Prostate gland (tissue), 2 donors: ENCODE measurements at regions not wholly inside any gene's neighbourhood (a gene's known extent, or its start where the extent isn't known, plus 50 kb on each side); places are given as distances from the start of the nearest gene placed in this dataset.

Source experiments
- DNase-seq: peaks from one replicate; pipeline ENCODE4 v3.0.0-alpha.2; 2019; ENCODE audit warnings: low spot score
- H3K27ac ChIP-seq, 2 donors: fragments of 200-600 bp; sonication (generic); 2 replicates each; pipeline ENCODE4 v1.5.1; 2017 to 2019
- H3K27me3 ChIP-seq: fragments of 200-600 bp; sonication (generic); replicated peaks from 2 replicates; pipeline ENCODE4 v1.5.1; 2019; ENCODE audit not compliant: insufficient read depth
- H3K36me3 ChIP-seq, 2 donors: fragments of 200-600 bp; sonication (generic); 1 replicate in 1 of 2; 2 replicates in 1 of 2; pipeline versions ENCODE4 v1.5.1 to v1.8.1; 2017 to 2019
- H3K4me1 ChIP-seq: fragments of 200-600 bp; sonication (generic); replicated peaks from 2 replicates; pipeline ENCODE4 v1.5.1; 2019
- H3K4me3 ChIP-seq, 2 donors: fragments of 200-600 bp; sonication (generic); 2 replicates each; pipeline ENCODE4 v1.5.1; 2017 to 2019
- H3K9me3 ChIP-seq: fragments of 200-600 bp; sonication (generic); 2 replicates; pipeline ENCODE4 v1.5.1; 2017
- CTCF ChIP-seq, 4 experiments: fragments of 200-600 bp in 2 of 4; fragments of 450-650 bp in 2 of 4; sonication (generic) in 2 of 4; IDR thresholded peaks; 1 replicate in 3 of 4; 2 replicates in 1 of 4; pipeline ENCODE4 v1.5.1; 2016 to 2019; ENCODE audit warnings: antibody characterized with exemption in 4 of 4, mild to moderate bottlenecking in 2 of 4, moderate library complexity in 2 of 4
- POLR2A ChIP-seq: fragments of 450-650 bp; IDR thresholded peaks from one replicate; pipeline ENCODE4 v1.6.1; 2016; ENCODE audit warnings: antibody characterized with exemption, mild to moderate bottlenecking
- POLR2AphosphoS5 ChIP-seq: sonication (generic); formaldehyde crosslinking; IDR thresholded peaks from one replicate; pipeline ENCODE4 v1.6.1; 2017; ENCODE audit warnings: antibody characterized with exemption
- WGBS: methylation state at CpG from one replicate; pipeline ENCODE4 v1.1.5; 2018; 5-methylcytosine and 5-hydroxymethylcytosine counted together
- intact Hi-C: fragments of 100-400 bp; cut with DNase I; formaldehyde crosslinking; loops from one replicate; pipeline ENCODE4 v1.14.2; 2022

GRCh38 chr3:55413236-55413635 lies 73.9 kb downstream of the WNT5A start:
- no peaks in the 10 kb centered on the region for H3K4me1 ChIP-seq
- no peak for DNase-seq
- no peaks in the 10 kb centered on the region for H3K9me3 ChIP-seq
- H3K27ac ChIP-seq = no peak overlapping the region
- H3K4me3 ChIP-seq = no peak overlapping the region
- H3K36me3 ChIP-seq = no peaks in the 10 kb centered on the region
- intact Hi-C loops = no loop called here
- no peak for TF ChIP-seq POLR2A
- TF ChIP-seq POLR2AphosphoS5 = no peak
- no peak for TF ChIP-seq CTCF (IDR thresholded peaks at IDR 0.05)
- WGBS = 97% methylated on average over 7 of the region's 7 CpGs
- H3K27me3 ChIP-seq = no peaks in the 10 kb centered on the region

- Histone ChIP-seq H3K9me3 (no peaks in the 10 kb centered on the region), H3K27me3 (no peaks in the 10 kb centered on the region), H3K4me3 (no peak overlapping the region), H3K36me3 (no peaks in the 10 kb centered on the region), H3K4me1 (no peaks in the 10 kb centered on the region), H3K27ac (no peak overlapping the region)
- intact Hi-C loops = no loop called here
- DNase-seq = no peak
- 92% methylated on average over 4 of the region's 4 CpGs for WGBS
- TF ChIP-seq CTCF (IDR thresholded peaks at IDR 0.05) = no peak
- no peak for TF ChIP-seq POLR2AphosphoS5
- TF ChIP-seq POLR2A = no peak
These were observed 74.6 kb downstream of the WNT5A start for GRCh38 chr3:55412545-55412944.

DNA sequence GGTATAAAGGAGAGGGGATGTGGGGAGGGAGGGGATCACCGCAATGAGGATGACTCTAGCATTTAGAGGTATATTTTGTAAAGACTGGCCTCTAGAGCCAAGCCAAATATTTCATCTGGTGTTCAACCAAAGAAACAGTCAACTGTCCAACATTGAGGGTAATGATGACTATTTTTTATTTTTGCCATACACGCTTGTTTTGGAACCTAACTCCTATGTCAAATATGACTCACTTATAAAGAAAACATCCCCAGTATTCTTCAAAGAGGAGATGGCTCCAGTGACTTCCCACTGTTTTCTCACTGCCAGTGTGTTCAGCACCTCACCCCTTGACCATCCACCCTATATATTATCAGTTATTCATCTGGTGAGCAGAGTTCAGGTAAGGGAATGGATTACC lies 77.3 kb downstream of the WNT5A start:
- Histone ChIP-seq H3K27me3 (no peaks in the 10 kb centered on the region), H3K9me3 (no peaks in the 10 kb centered on the region), H3K4me1 (no peaks in the 10 kb centered on the region), H3K4me3 (no peak overlapping the region), H3K36me3 (no peaks in the 10 kb centered on the region), H3K27ac (no peak overlapping the region)
- TF ChIP-seq POLR2A (no peak), CTCF (IDR thresholded peaks at IDR 0.05) (no peak), POLR2AphosphoS5 (no peak)
- WGBS = 97% methylated on average over 2 of the region's 2 CpGs
- DNase-seq = no peak
- intact Hi-C loops = no loop called here

GRCh38 chr3:55408193-55408826 lies 78.8 kb downstream of the WNT5A start:
- intact Hi-C loops = no loop called here
- H3K27me3 ChIP-seq = no peaks in the 10 kb centered on the region
- H3K4me1 ChIP-seq = no peaks in the 10 kb centered on the region
- H3K4me3 ChIP-seq = no peak overlapping the region
- H3K9me3 ChIP-seq = no peaks in the 10 kb centered on the region
- no peak overlapping the region for H3K27ac ChIP-seq
- DNase-seq = no peak
- TF ChIP-seq CTCF (IDR thresholded peaks at IDR 0.05) (no peak), POLR2AphosphoS5 (no peak), POLR2A (no peak)
- H3K36me3 ChIP-seq = no peaks in the 10 kb centered on the region
- 86% methylated on average over 3 of the region's 3 CpGs for WGBS

DNA sequence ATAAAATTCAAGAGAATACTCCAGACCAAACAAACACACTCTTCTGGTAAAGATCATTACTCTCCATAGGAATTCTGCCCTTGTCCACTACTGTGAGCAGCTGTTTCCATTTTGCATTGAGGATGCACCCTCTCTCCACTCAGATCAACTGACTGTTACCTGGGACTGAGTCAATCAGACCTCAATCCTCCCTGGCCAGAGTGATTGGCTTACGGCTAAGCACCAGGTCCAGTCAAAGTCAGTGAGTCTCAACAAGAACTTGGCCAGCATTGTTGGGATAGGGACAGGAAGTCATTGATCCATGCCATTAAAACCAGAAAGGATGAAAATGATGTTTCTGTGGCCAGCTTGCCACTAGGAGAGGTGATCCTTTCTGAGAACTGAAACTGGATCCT lies 79.7 kb downstream of the WNT5A start:
- no peak for TF ChIP-seq POLR2A
- no peak for TF ChIP-seq CTCF (IDR thresholded peaks at IDR 0.05)
- no peak for TF ChIP-seq POLR2AphosphoS5
- H3K9me3 ChIP-seq = no peaks in the 10 kb centered on the region
- H3K27me3 ChIP-seq = no peaks in the 10 kb centered on the region
- intact Hi-C loops = no loop called here
- no peak for DNase-seq
- H3K4me3 ChIP-seq = no peak overlapping the region
- H3K27ac ChIP-seq = no peak overlapping the region
- no peaks in the 10 kb centered on the region for H3K4me1 ChIP-seq
- 92% methylated on average over 1 of the region's 1 CpG for WGBS
- H3K36me3 ChIP-seq = no peaks in the 10 kb centered on the region
